NB4 (cell line): ENCODE measurements at regions not wholly inside any gene's neighbourhood (a gene's known extent, or its start where the extent isn't known, plus 50 kb on each side); places are given as distances from the start of the nearest gene placed in this dataset.

ENCODE experiments used
- CTCF ChIP-seq: IDR thresholded peaks from one replicate; pipeline ENCODE4 v1.5.1; 2012; ENCODE audit warnings: low read depth, low read length
- MYC ChIP-seq: IDR thresholded peaks from 2 replicates; pipeline ENCODE4 v1.6.1; 2011; ENCODE audit warnings: low read depth, low read length
- POLR2A ChIP-seq: IDR thresholded peaks from 2 replicates; pipeline ENCODE4 v1.6.1; 2011; ENCODE audit warnings: mild to moderate bottlenecking; ENCODE audit not compliant: insufficient read length; ENCODE audit errors: extremely low read depth
- TF ChIP-seq, protein P1 (sequence below): IDR thresholded peaks from 2 replicates; pipeline ENCODE4 v1.6.1; 2011; ENCODE audit warnings: low read depth, low read length

GRCh38 chr4:173766171-173766600 lies 236.2 kb upstream of the HAND2 start:
- TF ChIP-seq CTCF (no peak), POLR2A (no peak), MYC (no peak)
- TF ChIP-seq, protein P1, sequence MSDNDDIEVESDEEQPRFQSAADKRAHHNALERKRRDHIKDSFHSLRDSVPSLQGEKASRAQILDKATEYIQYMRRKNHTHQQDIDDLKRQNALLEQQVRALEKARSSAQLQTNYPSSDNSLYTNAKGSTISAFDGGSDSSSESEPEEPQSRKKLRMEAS, result no peak
